ENCODE measurements at regions not wholly inside any gene's neighbourhood (a gene's known extent, or its start where the extent isn't known, plus 50 kb on each side); places are given as distances from the start of the nearest gene placed in this dataset.

- peaks cover 28% of the 10 kb centered on the region for H3K9me3 Mint-ChIP-seq
- TF ChIP-seq CTCF (IDR thresholded peaks at IDR 0.05), result no peak
- peaks cover 54% of the 10 kb centered on the region for H3K4me1 Mint-ChIP-seq
- no peaks in the 10 kb centered on the region for H3K36me3 Mint-ChIP-seq (ENCODE audit: low read depth)
- H3K4me3 Mint-ChIP-seq, result no peak overlapping the region
- no peak overlapping the region for H3K27ac Mint-ChIP-seq
- no peak for DNase-seq
- peaks cover 23% of the 10 kb centered on the region for H3K27me3 Mint-ChIP-seq (ENCODE audit: low read depth, poor library complexity)
Observed at GRCh38 chrX:39757971-39758370, 339.8 kb downstream of the BCOR start.

GRCh38 chrX:39758791-39759525, 338.8 kb downstream of the BCOR start:
- TF ChIP-seq CTCF (IDR thresholded peaks at IDR 0.05), result no peak
- H3K36me3 Mint-ChIP-seq (ENCODE audit: low read depth), result no peaks in the 10 kb centered on the region
- H3K4me1 Mint-ChIP-seq, result peaks cover 57% of the 10 kb centered on the region
- no peak overlapping the region for H3K27ac Mint-ChIP-seq
- peaks cover 30% of the 10 kb centered on the region for H3K9me3 Mint-ChIP-seq
- no peak overlapping the region for H3K4me3 Mint-ChIP-seq
- no peak for DNase-seq
- H3K27me3 Mint-ChIP-seq (ENCODE audit: low read depth, poor library complexity), result peaks cover 17% of the 10 kb centered on the region

GRCh38 chrX:39759526-39760224, 338.1 kb downstream of the BCOR start:
- Mint-ChIP-seq H3K27ac (no peak overlapping the region), H3K4me3 (no peak overlapping the region), H3K9me3 (peaks cover 28% of the 10 kb centered on the region), H3K27me3 (ENCODE audit: low read depth, poor library complexity) (peaks cover 19% of the 10 kb centered on the region), H3K36me3 (ENCODE audit: low read depth) (no peaks in the 10 kb centered on the region), H3K4me1 (peaks cover 63% of the 10 kb centered on the region)
- peak; percentile 42 for DNase-seq
- no peak for TF ChIP-seq CTCF (IDR thresholded peaks at IDR 0.05)

- no peaks in the 10 kb centered on the region for H3K36me3 Mint-ChIP-seq (ENCODE audit: low read depth)
- peaks cover 60% of the 10 kb centered on the region for H3K4me1 Mint-ChIP-seq
- peaks cover 19% of the 10 kb centered on the region for H3K27me3 Mint-ChIP-seq (ENCODE audit: low read depth, poor library complexity)
- no peak overlapping the region for H3K27ac Mint-ChIP-seq
- DNase-seq, result no peak
- peaks cover 33% of the 10 kb centered on the region for H3K9me3 Mint-ChIP-seq
- no peak overlapping the region for H3K4me3 Mint-ChIP-seq
- no peak for TF ChIP-seq CTCF (IDR thresholded peaks at IDR 0.05)
Observed at GRCh38 chrX:39760930-39761329, 336.8 kb downstream of the BCOR start.

- DNase-seq, result no peak
- no peak overlapping the region for H3K4me3 Mint-ChIP-seq
Observed at GRCh38 chrX:39762266-39762841, 335.4 kb downstream of the BCOR start.

More at GRCh38 chrX:39762266-39762841, 335.4 kb downstream of the BCOR start:
- Mint-ChIP-seq H3K27me3 (ENCODE audit: low read depth, poor library complexity) (peaks cover 8% of the 10 kb centered on the region), H3K4me1 (peaks cover 60% of the 10 kb centered on the region), H3K36me3 (ENCODE audit: low read depth) (no peaks in the 10 kb centered on the region), H3K27ac (no peak overlapping the region), H3K9me3 (peaks cover 23% of the 10 kb centered on the region)
- no peak for TF ChIP-seq CTCF (IDR thresholded peaks at IDR 0.05)

Measured in nephron progenitor cell (in vitro differentiated cells).